ENCODE measurements at regions not wholly inside any gene's neighbourhood (a gene's known extent, or its start where the extent isn't known, plus 50 kb on each side); places are given as distances from the start of the nearest gene placed in this dataset.

DNA sequence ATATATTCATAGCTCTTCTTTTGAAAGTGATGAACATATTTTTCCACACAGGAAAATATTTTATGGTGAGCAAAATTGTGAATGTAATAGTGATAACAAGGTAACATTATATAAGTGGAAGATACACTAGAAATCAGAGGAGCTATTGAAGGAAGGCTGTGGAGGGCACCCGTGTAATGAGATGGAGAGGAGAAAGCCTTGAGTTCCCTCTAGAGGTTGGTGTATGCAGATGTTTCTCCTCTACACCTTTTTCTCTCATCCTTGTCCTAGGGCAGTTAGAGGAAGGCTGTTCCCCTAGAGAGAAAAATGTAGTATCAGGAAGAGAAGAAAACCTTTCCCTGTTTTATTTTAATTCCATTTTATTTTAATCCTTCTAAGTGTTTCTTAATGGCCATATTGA lies 54.6 kb upstream of the NRG3 start:
- TF ChIP-seq EP300 (IDR thresholded peaks at IDR 0.05): no peak
- no peak for TF ChIP-seq CTCF (IDR thresholded peaks at IDR 0.05)

Measured in stomach (tissue), 4 donors.